ENCODE measurements at regions not wholly inside any gene's neighbourhood (a gene's known extent, or its start where the extent isn't known, plus 50 kb on each side); places are given as distances from the start of the nearest gene placed in this dataset.

DNA sequence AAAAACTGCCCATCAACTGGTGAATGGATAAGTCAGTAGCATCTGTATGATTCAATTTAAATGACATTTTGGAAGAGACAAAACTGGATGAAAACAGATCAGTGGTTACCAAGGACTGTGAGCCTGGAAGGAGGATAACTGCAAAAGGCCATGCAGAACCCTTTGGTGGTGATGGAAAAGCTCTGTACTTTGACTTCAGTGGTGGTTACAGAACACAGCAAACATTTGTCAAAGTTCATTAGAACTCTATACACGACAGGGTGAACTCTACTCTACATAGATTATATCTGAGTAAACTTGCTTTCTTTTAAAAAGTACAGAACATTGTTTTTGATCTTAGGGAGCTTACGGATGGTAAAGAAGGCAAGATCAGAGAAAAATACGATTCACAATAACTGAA is 111.9 kb upstream of the HTR1E start:
- Histone ChIP-seq H3K4me3 (ENCODE audit: severe bottlenecking) (no peak overlapping the region), H3K4me1 (ENCODE audit: insufficient read depth, poor library complexity, severe bottlenecking) (no peaks in the 10 kb centered on the region), H3K27me3 (ENCODE audit: insufficient read depth, poor library complexity, severe bottlenecking) (no peaks in the 10 kb centered on the region), H3K36me3 (ENCODE audit: low read depth) (no peaks in the 10 kb centered on the region), H3K27ac (ENCODE audit: poor library complexity, severe bottlenecking) (no peak overlapping the region), H3K9me3 (ENCODE audit: severe bottlenecking) (no peaks in the 10 kb centered on the region)
- ATAC-seq (ENCODE audit: low read depth) (no peak), DNase-seq (ENCODE audit: low spot score) (no peak)
- TF ChIP-seq, protein P1, sequence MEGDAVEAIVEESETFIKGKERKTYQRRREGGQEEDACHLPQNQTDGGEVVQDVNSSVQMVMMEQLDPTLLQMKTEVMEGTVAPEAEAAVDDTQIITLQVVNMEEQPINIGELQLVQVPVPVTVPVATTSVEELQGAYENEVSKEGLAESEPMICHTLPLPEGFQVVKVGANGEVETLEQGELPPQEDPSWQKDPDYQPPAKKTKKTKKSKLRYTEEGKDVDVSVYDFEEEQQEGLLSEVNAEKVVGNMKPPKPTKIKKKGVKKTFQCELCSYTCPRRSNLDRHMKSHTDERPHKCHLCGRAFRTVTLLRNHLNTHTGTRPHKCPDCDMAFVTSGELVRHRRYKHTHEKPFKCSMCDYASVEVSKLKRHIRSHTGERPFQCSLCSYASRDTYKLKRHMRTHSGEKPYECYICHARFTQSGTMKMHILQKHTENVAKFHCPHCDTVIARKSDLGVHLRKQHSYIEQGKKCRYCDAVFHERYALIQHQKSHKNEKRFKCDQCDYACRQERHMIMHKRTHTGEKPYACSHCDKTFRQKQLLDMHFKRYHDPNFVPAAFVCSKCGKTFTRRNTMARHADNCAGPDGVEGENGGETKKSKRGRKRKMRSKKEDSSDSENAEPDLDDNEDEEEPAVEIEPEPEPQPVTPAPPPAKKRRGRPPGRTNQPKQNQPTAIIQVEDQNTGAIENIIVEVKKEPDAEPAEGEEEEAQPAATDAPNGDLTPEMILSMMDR (IDR thresholded peaks at IDR 0.05; ENCODE audit: poor library complexity, severe bottlenecking), result no peak

DNA sequence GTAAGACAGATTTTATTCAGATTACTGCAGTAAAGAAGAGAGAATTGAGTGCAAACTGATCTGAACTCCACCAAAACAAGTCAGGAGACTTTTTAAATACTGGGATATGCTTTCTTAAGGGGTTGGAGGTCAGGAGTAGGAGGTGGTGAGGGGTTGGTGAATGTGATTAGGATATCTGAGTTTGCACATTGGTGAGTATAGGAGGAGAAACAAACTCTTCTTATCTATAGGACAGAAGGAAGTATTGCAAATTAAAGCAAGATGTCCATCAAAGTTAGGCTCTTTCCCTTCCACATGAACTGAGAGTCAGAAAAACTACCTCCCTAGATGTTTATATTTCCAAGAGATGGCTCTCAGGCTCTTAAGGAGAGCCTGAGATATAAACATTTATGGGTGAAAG is 114.6 kb upstream of the HTR1E start:
- Histone ChIP-seq H3K9me3 (ENCODE audit: severe bottlenecking) (no peaks in the 10 kb centered on the region), H3K27me3 (ENCODE audit: insufficient read depth, poor library complexity, severe bottlenecking) (no peaks in the 10 kb centered on the region), H3K4me1 (ENCODE audit: insufficient read depth, poor library complexity, severe bottlenecking) (no peaks in the 10 kb centered on the region), H3K27ac (ENCODE audit: poor library complexity, severe bottlenecking) (no peak overlapping the region), H3K4me3 (ENCODE audit: severe bottlenecking) (no peak overlapping the region), H3K36me3 (ENCODE audit: low read depth) (no peaks in the 10 kb centered on the region)
- TF ChIP-seq, protein P1 (IDR thresholded peaks at IDR 0.05; ENCODE audit: poor library complexity, severe bottlenecking), result no peak
- no peak for DNase-seq (ENCODE audit: low spot score)
- ATAC-seq (ENCODE audit: low read depth), result no peak

DNA sequence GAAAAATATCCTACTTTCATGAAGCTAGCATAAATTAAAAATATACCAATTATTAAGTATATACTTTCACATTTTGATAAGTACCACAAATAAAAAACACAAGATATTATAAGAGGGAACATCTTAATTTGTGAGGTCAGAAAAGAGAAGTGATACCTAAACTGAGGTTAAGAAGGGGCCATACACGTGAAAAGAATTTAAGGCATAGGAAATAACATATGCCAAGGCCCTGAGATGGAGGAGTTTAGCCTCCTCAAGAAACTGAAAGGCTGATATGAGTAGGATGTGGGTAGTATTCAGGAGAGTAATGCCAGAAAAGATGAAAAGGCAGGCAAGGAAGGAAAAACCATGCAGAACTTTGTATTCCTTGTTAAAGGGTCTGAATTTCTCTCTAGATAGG is 116.6 kb upstream of the HTR1E start:
- H3K36me3 ChIP-seq (ENCODE audit: low read depth), result no peaks in the 10 kb centered on the region
- H3K27ac ChIP-seq (ENCODE audit: poor library complexity, severe bottlenecking), result no peak overlapping the region
- no peaks in the 10 kb centered on the region for H3K4me1 ChIP-seq (ENCODE audit: insufficient read depth, poor library complexity, severe bottlenecking)
- TF ChIP-seq, protein P1 (IDR thresholded peaks at IDR 0.05; ENCODE audit: poor library complexity, severe bottlenecking), result no peak
- H3K27me3 ChIP-seq (ENCODE audit: insufficient read depth, poor library complexity, severe bottlenecking), result no peaks in the 10 kb centered on the region
- no peaks in the 10 kb centered on the region for H3K9me3 ChIP-seq (ENCODE audit: severe bottlenecking)
- H3K4me3 ChIP-seq (ENCODE audit: severe bottlenecking), result no peak overlapping the region
- ATAC-seq (ENCODE audit: low read depth) (no peak), DNase-seq (ENCODE audit: low spot score) (no peak)

DNA sequence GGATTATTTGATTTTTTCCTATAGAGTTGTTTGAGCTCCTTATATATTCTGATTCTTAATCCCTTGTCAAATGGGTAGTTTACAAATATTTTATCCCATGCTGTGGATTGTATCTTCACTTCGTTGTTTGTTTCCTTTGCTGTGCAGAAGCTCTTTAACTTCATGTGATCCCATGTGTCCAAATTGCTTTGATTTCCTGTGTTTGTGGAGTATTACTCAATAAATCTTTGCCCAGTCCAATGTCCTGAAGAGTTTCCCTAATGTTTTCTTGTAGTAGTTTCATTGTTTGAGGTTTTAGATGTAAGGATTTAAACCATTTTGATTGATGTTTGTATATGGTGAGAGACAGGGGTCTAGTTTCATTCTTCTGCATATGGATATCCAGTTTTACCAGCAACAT is 143.7 kb upstream of the HTR1E start:
- TF ChIP-seq, protein P1 (IDR thresholded peaks at IDR 0.05; ENCODE audit: poor library complexity, severe bottlenecking), result no peak
- H3K27ac ChIP-seq (ENCODE audit: poor library complexity, severe bottlenecking), result no peak overlapping the region
- no peak for DNase-seq (ENCODE audit: low spot score)
- no peak overlapping the region for H3K4me3 ChIP-seq (ENCODE audit: severe bottlenecking)
- no peaks in the 10 kb centered on the region for H3K4me1 ChIP-seq (ENCODE audit: insufficient read depth, poor library complexity, severe bottlenecking)
- ATAC-seq (ENCODE audit: low read depth), result no peak
- no peaks in the 10 kb centered on the region for H3K9me3 ChIP-seq (ENCODE audit: severe bottlenecking)
- no peaks in the 10 kb centered on the region for H3K27me3 ChIP-seq (ENCODE audit: insufficient read depth, poor library complexity, severe bottlenecking)
- H3K36me3 ChIP-seq (ENCODE audit: low read depth), result no peaks in the 10 kb centered on the region

DNA sequence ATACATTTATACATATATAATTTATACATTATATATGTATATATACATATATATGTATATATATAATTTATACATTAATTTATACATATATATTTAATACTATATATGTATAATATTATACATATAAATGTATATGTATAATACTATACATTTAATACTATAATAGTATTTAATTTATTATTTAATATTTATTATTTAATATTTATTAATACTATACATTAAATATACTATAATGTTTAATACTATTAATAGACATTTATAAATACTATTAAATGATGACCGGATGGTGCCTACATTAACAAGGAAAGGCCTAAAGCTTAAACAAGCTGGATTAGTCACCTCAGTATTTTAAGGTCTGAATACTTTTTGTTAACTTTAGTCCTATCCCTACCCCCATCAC is 145.9 kb upstream of the HTR1E start:
- DNase-seq (ENCODE audit: low spot score), result no peak
- H3K4me1 ChIP-seq (ENCODE audit: insufficient read depth, poor library complexity, severe bottlenecking), result no peaks in the 10 kb centered on the region
- no peak for ATAC-seq (ENCODE audit: low read depth)
- no peak overlapping the region for H3K4me3 ChIP-seq (ENCODE audit: severe bottlenecking)
- H3K36me3 ChIP-seq (ENCODE audit: low read depth), result no peaks in the 10 kb centered on the region
- no peak overlapping the region for H3K27ac ChIP-seq (ENCODE audit: poor library complexity, severe bottlenecking)
- TF ChIP-seq, protein P1 (IDR thresholded peaks at IDR 0.05; ENCODE audit: poor library complexity, severe bottlenecking), result no peak
- H3K27me3 ChIP-seq (ENCODE audit: insufficient read depth, poor library complexity, severe bottlenecking), result no peaks in the 10 kb centered on the region
- H3K9me3 ChIP-seq (ENCODE audit: severe bottlenecking), result no peaks in the 10 kb centered on the region

All from RWPE2 (cell line).